GM10248 (cell line): ENCODE measurements at regions not wholly inside any gene's neighbourhood (a gene's known extent, or its start where the extent isn't known, plus 50 kb on each side); places are given as distances from the start of the nearest gene placed in this dataset.

ENCODE experiments used
- CTCF ChIA-PET: fragments of 300-600 bp; sonication (Branson Sonifier 250); formaldehyde crosslinking; extraction: SDS; loops from one replicate; lab custom pipeline; 2021; ENCODE audit warnings: antibody characterized with exemption; lab: Yijun Ruan, JAX
- POLR2A ChIA-PET: fragments of 350-650 bp; sonication (Branson Sonifier 250); formaldehyde crosslinking; extraction: SDS; loops from one replicate; lab custom pipeline; 2020; ENCODE audit warnings: antibody characterized with exemption; lab: Yijun Ruan, JAX
- DNase-seq: peaks from one replicate; pipeline ENCODE4 v3.0.0; 2012; ENCODE audit errors: extremely low spot score
- TF ChIP-seq, protein P1 (sequence below): IDR thresholded peaks from 2 replicates; pipeline ENCODE4 v1.5.1; 2012; ENCODE audit warnings: mild to moderate bottlenecking, low read depth; ENCODE audit errors: extremely low read depth, missing control alignments, control extremely low read depth

DNA sequence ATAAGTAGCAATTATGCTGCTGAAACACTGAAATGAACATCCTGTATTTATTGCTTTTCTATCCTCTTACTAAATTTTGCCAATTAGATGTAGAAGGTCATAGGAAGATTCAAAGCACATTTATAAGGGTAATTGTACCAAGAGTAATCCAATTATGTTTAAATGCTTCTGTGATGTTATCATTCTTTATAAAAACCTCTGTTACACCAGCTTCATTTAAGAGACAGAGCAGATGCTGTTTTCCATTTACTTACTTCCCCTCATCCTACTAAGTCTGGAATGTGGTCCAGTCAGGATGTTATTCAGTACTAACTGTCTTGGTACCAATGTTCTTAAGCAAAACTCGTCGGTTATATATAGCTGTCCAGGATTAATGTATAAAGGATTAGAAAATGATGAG is 539.6 kb downstream of the PDHA2 start:
- POLR2A ChIA-PET: no interaction called here
- DNase-seq: no peak
- TF ChIP-seq, protein P1, sequence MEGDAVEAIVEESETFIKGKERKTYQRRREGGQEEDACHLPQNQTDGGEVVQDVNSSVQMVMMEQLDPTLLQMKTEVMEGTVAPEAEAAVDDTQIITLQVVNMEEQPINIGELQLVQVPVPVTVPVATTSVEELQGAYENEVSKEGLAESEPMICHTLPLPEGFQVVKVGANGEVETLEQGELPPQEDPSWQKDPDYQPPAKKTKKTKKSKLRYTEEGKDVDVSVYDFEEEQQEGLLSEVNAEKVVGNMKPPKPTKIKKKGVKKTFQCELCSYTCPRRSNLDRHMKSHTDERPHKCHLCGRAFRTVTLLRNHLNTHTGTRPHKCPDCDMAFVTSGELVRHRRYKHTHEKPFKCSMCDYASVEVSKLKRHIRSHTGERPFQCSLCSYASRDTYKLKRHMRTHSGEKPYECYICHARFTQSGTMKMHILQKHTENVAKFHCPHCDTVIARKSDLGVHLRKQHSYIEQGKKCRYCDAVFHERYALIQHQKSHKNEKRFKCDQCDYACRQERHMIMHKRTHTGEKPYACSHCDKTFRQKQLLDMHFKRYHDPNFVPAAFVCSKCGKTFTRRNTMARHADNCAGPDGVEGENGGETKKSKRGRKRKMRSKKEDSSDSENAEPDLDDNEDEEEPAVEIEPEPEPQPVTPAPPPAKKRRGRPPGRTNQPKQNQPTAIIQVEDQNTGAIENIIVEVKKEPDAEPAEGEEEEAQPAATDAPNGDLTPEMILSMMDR: no peak
- CTCF ChIA-PET: no interaction called here

DNA sequence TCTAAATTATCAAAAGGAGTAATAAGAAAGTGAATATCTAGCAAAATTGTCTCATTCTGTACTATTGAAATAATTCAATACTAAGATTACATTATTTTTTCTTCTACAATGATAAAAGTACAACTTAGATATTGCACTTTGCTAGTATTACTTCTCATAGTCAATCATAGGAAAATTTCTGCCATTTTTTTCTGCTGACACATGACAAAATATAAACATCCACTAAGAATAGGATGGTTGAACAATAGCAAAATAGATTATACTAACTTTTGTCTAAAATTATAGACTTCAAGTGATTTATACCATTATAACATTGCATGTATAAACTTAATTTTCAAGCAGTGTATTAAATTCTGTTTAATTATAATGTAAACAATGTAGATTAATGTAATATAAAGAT is 540.2 kb downstream of the PDHA2 start:
- ChIA-PET CTCF (no interaction called here), POLR2A (no interaction called here)
- no peak for DNase-seq
- TF ChIP-seq, protein P1: no peak

DNA sequence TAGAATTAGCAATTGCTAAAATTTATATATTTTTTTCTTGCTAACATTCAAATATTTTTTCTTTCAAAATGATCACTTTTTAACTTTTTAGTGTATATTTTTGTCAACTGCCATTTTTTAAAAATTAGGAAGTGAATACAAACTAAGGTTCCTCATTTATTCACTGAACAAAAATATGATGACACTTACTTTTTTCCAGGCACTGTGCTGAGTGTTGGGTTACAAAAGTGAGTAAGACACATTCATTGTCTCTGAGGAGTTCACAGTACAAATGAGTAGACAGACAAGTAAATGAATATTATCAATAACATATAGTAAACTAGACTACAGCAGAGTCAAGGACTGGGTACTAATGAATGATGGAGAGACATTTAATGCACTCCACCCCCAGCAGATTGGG is 543.5 kb downstream of the PDHA2 start:
- TF ChIP-seq, protein P1: no peak
- no peak for DNase-seq
- ChIA-PET CTCF (no interaction called here), POLR2A (no interaction called here)

DNA sequence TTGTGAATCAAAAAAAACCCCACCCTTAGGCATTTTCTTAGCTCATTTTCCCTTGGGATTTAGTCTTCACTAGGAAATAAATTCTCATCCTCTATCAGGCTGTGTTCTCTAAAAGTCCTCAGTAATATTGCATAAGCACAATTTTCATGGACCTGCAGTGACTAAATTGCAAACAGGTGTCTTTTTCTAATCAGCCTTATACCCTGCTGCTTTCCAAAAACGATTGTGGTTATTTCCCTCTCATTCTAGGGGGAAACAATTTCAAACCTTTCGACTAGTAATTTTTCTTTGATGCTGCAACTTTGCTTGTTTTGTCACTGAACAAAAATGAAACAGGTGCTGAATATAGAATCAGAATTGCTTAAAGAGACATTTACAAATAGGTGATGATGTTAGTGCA is 549.9 kb downstream of the PDHA2 start:
- ChIA-PET POLR2A (no interaction called here), CTCF (no interaction called here)
- no peak for DNase-seq
- TF ChIP-seq, protein P1: no peak

DNA sequence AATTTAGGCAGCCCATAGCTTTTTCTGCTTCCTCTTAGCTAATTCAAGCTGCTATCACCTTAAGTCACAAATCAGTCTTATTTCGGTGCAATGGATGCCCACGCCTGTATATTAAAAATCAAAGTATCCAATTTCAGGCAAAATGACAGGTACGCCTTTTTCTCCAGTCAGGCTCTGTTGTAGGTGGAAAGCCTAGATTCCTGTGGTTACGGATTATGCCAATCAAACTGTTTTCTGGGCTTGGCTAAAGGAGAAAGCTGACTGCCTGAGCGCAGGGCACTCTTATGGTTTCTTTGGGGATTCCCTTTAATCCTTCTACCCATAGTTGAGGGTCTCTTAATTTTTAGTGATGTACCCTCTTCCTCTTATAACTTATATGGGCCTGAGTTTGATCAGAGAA is 550.5 kb downstream of the PDHA2 start:
- TF ChIP-seq, protein P1: no peak
- no peak for DNase-seq
- ChIA-PET POLR2A (no interaction called here), CTCF (interaction anchor here (1.1 kb wide), 1 partner anchor 16 kb away, joined by 3 read pairs; no protein-coding TSS in a partner anchor)

DNA sequence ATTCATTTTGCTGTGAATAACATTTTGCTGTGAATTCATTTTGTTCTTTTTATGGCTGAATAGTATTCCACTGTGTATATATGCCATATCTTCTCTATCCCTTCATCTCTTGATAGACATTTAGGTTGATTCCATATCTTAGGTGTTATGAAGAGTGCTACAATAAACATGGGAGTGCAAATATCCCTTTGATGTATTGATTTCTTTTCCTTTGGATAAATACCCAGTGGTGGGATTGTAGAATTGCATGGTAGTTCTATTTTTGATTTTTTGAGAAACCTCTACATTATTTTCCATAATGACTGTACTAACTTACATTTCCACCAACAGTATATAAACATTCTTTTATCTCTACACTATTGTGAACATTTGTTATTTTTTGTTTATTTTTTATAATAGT is 555.9 kb downstream of the PDHA2 start:
- ChIA-PET CTCF (no interaction called here), POLR2A (no interaction called here)
- TF ChIP-seq, protein P1: no peak
- no peak for DNase-seq

DNA sequence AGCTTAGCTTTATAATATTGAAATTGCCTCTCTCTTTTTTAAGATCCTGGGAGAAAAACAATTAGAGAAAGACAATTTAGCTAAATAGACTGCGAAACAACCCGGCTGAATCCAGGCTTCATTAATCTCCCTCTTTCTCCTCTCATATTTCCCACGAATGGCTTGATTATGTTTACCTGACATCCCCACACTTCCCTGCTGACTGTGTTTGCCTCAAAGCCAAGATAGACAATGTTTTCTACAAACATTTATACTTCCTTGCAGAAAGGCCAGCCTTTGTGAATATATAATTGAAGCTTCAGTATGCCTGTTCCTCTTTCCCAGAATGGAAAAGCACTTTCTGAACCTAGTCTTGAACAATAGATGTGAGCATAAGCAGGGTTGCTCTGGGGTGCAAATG is 566.8 kb downstream of the PDHA2 start:
- ChIA-PET CTCF (interaction anchor here (1.1 kb wide), 1 partner anchor 21 kb away, joined by 3 read pairs; no protein-coding TSS in a partner anchor), POLR2A (no interaction called here)
- DNase-seq: no peak
- TF ChIP-seq, protein P1: no peak
